ENCODE measurements at regions not wholly inside any gene's neighbourhood (a gene's known extent, or its start where the extent isn't known, plus 50 kb on each side); places are given as distances from the start of the nearest gene placed in this dataset.
A peak's percentile ranks its signal among the peaks of the same experiment; 100 is the strongest.
"Not testable (repeated sequence)": the region's sequence is repeated elsewhere in the genome, so short reads cannot be mapped to it uniquely, and the experiment has no call there.

DNA sequence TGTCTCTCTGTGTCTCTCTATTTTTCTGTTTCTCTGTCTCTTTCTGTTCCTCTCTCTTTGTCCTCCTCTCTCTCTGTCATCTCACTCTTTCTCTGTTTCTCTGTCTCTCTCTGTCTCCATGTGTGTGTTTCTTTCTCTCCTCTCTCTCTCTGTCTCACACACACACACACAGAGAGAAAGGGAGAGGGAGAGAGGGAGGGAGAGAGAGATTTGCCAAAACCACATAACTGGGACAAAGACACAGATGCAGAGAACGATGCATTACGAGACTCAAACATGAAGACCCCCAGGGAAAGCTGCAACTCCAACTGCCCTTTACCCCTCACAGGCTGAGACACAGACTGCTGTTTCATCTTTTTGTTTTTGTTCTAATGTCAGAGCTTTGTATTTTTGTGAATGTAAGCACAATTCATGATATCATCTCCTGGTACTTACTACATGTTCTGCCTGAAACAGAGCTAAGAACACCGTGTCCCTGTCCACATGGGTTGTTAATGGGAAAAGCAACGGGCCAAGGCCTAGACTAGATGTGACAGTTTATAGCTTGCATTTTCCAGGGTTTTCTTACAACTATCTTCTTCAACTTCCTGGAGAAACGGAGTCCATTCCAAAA, 177.1 kb upstream of the ARID1B start:
- DNase-seq, result no peak

DNA sequence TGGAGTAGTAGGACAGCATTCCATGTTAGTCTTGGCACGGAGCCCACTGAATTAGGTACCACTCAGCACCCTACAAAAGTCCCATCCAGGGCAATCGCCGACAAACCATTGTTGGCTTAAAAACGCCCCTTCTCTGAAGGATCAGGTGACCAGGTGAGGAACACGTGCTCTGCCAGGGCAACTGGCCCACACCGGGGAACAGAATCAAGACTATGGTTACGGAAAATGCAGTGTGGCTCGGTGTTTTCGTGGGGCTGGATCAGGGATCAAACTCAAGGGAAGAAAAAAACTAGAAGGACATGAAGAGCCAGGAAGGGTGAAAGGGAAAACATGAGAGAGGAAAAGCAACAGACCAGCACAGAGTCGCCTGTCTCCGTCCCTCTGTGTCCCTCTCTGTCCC, 177.8 kb upstream of the ARID1B start:
- no peak for DNase-seq

DNA sequence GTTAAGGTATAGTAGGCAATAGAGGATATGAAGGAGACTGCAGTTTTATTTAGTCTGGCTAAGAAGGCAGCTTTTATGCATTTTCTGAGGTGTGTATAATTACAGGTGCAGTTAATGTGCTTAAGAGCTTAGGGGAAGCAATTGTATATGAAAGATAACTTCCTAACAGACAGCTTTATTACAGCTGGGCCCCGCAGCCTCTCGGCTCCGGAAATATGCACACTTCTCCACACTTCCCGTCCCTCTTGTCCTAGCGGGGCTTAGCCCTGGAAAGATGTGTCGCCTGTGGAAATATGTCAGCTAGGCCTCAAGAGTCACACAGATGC, 178.4 kb upstream of the ARID1B start:
- DNase-seq, result no peak

DNA sequence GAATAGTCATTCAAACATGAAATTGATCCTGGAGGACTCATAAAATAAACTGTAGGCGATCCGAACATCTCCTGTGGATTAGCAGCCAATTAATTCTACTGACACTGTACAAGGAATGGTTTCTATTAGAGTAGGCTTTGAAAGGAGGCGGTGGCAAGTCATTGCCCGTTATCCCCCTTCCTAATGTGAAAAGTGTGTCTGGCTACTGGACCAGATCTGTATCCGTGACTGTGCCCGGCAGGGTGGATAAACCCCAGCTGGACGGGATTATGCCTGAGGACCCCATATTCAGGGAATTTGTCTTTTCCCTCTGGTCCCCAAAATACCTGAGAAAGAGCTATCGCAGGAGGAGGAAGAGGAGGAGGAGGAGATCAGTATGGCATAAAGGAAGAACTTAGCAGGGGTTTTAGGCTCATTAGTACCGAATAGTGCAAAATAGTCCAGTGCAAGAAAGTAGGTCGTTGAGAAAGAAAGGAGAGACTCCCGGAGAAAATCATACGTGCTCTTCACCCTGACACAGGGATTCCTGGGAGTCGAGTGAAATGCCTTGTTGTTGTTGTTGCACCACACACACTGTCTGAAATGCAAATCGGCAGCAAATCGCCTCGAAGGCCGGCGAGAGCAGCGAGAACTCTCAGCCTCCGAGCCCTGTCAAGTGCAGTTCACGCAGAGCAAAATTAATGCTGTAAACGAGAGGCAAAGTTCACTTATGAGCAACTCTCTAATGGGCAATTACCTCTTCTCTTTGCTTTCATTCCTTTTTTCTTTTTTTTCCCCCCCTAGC, 178.9 kb upstream of the ARID1B start:
- DNase-seq, result no peak

DNA sequence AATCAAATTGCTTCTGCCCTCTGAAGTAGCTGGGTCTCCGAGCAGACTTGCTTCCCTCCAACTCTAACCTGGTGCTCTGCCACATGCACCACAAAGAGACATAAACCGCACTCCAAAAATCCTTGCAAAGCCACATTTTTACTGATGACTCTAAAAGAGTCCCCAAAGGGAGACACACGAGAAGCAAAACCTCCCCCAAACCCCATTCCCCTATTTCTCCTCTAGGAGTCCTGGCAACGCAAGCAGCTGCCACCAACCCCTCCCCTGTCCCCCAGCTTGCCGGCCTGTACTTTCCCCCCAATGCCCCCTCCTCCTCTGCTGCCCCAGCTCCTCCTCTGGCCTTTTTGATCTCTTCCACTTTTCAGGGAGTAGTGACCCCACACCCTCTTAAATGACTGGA, 180.1 kb upstream of the ARID1B start:
- no peak for DNase-seq

DNA sequence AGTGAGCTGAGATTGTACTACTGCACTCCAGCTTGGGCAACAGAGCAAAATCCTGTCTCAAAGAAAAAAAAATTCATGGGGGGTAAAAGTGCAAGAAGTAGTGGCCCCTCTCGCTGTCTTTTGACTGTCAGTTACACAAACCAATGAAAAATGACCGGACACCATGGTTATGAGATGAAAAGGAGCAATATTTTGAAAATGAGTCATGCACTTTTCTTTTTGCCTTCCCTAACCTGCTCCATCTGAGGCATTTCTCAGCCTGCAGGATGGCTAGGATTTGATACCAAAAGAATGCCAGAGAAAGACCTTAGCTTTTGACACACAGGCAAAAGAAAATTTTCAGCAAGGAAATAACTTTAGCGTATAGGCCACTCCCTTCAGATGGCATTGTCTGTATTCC, 181.7 kb upstream of the ARID1B start:
- DNase-seq, result no peak

DNA sequence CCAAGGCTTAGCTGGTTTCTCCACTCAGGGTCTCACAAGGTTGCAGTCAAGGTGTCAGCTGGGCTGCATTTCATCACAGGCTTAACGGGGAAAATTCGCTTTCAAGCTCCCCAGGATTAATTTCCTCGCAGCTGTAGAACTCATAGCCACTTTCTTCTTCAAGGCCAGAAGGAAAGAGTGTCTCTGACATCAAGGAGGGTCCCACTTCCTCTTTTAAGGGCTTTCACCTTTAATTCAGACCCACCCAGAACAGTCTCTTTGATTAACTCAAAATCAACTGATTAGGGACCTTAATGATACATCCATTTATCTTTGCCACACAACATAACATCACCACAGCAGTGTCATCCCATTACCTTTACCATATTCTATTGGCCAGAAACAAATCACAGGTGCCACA, 183.3 kb upstream of the ARID1B start:
- DNase-seq, result no peak

DNA sequence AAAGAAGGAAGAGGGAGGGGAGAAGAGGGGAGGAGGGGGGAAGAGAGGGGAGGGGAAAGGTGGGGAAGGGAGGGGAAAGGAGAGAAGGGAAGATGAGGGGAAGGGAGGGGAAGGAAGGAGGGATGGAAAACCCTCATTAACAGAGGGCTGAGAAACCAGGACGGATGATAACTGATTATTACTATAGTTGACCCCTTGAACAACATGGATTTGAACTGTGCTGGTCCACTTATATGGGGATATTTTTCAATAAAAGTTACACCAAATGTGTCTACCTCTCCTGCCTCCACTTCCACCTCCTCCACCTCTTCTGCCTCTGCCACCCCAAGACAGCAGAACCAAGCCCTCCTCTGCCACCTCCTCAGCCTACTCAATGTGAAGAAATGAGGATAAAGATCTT, 184.1 kb upstream of the ARID1B start:
- DNase-seq, result no peak

DNA sequence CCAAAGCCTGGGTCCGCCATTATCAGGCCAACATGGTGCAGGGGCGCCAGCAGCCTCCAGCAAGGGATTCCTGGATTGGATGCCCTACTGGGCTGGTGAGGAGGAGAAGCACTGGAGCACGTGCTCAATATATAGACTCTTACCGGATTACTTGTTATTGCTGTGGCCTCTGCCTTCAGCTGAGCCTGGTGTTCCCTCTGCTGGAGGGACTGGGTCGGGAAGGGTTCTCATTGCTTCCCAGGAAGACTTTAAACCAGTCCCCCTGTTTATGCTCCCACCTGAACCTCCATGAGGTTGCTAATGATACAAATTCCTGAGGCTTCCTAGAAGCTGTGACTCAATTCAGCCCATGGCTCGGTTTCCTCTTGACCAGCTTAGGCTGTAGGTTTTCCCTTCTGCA, 186.7 kb upstream of the ARID1B start:
- no peak for DNase-seq

DNA sequence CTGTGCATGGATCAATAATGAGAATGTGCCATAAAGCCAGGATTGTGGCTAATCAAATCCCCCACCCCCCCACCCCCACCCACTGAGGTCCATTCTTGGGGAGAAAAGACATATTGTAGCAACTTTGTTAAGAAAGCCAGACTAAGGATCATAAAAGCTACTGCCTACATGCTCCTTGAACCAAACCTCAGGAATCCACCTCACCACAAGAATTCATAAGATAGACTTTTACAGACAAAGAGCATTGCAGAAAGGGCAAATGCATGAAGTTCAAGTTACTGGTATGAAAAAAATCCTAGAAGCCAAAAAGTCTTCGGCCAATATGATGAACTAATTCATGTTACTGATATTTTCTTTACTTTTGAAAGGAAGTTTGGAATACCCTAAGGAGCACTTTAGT, 187.9 kb upstream of the ARID1B start:
- DNase-seq, result no peak

DNA sequence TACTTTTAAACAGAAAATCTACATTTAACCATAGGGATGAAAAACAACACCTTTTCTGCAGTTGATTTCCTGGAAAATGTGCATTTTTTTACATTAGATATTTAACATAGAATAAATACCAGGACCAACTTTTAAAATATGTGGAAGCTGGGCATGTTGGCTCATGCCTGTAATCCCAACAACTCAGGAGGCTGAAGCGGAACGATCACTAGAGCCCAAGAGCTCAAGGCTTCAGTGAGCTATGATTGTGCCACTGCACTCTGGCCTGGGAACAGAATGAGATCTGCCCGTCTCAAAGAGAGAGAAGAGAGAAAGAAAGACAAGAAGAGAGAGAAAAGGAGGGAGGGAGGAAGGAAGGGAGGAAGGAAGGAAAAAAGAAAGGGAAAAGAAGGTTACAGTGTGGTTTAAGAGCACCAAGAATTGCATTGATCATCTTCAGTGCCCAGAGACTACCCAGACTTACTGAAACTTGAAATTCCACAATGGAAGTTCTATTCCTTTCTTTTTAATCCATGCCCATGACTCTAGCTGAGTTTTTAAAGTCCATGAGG, 189.4 kb upstream of the ARID1B start:
- DNase-seq, result no peak

DNA sequence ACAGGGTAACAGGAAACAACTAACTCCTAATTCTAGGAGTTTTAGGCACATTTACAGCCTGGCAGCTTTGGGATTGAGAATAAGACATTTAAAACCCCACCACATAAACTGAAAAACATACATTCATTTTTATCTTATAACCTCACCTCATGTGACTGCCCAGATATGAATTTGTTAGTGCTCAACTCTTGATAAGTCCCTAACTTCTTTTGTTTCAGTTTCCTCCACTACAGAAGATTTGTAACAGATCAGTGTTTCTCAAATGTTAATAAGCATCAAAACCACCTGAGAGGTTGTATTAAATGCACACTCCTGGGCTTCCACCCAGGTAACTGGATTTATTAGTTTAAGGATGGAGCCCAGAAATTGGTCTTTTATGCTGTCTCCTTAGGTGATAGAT, 190.1 kb upstream of the ARID1B start:
- no peak for DNase-seq

DNA sequence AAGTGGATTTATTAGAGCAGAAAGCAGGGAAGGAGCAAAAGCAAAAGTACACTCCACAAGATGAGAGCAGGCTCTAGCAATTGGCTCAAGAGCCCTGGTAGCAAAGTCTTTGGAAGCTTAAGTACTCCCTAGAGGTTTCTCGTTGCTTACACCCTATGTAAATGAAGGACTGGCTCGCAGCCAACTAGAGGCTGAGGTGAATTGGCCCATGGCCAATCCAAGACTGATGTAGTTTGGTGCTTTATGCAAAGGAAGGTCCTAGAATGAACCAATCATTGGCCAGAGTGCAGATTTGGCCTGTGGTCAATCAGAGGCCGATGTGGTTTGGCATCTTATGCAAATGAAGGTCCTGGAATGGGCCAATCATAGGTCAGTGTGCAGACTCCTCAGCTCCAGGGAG, 191.3 kb upstream of the ARID1B start:
- DNase-seq, result no peak

DNA sequence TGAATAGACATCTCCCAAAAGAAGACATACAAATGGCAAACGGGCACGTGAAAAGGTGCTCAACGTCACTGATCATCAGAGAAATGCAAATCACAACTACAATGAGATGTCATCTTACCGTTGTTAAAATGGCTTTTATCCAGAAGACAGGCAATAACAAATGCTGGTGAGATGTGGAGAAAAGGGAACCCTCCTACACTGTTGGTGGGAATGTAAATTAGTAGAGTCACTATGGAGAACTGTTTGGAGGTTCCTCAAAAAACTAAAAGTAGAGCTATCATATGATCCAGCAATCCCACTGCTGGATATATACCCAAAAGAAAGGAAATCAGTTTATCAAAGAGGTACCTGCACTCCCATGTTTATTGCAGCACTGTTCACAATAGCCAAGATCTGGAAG, 193.1 kb upstream of the ARID1B start:
- not testable (repeated sequence) for DNase-seq

DNA sequence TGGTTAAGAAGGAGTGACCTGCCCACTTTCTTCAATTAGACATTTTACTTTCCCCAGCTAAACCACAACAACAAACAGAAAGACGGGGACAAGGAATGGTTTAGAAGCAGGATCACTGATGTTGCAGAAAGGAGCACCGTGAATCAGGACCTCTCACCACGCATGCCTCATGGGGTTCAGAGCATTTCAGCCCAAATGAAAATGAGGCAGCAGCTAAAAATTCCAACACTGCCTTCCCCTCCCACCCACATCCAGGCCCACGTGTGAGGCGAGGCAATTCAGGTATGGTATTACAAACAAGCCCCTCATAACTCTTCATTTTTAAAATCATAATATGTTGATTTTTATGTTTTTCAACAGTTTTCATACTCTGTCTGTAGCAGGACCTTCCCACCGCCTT, 194.1 kb upstream of the ARID1B start:
- no peak for DNase-seq

DNA sequence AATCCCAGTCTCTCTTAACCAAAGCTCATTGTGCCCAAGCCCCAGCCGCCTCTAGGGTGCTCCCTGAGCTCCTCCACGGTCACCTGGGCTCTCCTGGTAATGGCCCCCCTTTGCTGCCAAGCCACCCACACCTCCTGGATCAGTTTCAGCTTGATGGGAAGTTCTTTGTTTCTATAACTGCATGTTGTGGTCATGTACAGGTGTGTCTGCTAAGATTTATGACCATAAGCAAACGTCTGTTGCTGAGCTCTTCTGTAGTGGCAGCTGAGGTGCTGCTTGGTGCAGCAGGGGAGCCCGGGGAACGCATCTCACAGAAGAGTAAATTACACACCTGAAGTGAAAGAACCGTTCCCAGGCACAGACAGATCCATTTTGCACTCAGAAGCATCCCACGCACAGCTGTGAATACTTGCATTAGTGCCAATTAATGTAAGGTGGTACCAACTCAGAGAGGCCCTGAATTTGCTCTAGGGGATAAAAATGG, 194.6 kb upstream of the ARID1B start:
- DNase-seq, result no peak

DNA sequence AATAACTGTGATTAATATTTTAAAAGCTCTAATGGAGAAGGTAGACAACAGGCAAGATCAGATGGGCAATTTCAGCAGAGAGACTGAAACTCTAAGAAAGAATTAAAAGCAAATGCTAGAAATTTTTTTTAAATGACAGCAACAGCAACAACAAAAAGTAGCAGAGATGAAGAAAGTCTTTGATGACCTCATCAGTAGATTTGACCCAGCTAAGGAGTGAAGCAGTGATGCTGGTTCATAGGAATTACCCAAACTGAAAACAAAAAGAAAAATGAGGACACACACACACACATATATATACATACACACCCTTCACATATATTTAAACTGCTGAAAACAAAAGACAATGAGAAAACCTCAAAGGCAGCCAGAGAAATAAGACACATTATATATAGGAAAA, 197.6 kb upstream of the ARID1B start:
- no peak for DNase-seq

DNA sequence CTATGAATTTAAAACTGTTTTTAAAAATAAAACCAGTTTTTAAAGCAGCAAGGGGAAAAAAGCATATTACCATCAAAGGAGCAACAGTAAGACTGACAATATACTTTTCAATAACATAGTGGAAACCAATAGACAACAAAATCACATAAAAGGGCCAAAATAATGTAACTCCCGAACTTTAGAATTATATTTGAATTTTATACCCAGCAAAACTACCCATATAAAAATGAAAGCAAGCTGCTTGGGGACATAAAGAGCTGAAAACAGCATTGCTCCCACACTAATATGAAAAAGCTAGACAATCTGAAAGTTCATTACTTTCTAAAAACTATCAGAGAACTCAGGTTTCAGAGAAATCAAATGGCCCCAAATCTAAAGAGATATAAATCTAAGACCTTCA, 199.4 kb upstream of the ARID1B start:
- no peak for DNase-seq

DNA sequence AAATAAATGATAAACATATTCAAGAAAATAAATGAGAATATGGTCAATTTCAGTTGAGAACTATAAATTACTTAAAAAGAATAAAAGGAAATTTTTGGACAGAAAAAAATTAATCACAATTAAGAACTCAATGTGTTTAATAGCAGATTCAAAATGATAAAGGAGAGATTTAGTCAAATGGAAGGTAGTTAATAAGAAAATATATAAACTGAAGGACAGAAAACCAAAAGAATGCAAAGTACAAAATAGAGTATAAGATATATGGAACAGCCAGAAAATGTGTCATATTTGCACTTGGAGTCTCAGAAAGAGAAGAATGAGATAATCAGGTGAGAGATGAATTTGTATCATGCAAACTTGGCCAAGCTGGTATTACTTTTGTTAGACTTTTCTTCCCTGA, 201.8 kb upstream of the ARID1B start:
- no peak for DNase-seq

DNA sequence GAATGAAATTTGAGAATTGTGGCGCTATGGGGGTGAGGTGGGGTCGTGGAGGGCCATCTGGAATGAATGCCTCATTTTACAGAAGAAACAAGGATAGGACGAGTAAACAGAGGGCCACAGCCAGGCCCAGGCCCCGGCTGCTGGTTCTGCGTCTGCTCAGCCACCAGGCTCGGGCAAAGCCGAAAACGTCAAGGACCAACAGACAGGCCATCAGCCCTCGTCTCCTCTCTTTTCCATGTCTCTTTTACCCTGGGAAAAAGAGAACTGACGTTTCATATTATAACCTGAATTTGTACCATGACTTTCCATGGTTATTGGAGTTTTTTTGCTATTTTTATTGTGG, 212.4 kb upstream of the ARID1B start:
- DNase-seq, result no peak

DNA sequence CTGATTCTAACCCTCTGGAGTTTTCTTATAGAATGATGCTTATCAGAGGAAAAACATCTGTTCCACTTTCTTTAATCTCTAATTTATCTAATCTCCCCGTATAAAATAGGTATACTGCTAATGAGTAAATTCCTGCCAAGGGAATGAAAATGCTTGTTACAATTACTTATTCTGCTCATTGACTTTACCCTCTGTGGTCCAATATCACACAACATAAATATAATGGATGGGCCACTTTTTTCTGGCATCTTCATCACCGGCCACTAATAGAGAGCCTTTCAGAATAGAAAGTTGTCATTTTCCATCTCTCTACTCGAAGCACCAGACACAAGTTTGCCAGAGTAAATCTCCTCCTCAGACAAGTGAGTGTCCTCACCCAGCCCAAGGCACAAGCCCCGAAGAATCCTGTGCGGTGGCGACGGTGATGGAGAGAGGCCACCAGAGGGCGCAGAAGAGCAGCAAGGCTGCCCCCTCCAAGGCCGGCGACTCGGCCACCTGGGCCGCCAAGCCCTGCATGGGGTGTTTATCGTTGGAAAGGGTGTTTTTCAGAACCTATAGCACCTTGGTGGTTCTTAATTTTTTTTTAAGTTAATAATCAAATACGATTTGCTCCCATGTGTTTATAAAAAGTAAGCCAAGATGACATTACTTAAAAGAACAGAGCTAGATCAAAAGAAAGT, 212.9 kb upstream of the ARID1B start:
- DNase-seq, result peak; percentile 20

DNA sequence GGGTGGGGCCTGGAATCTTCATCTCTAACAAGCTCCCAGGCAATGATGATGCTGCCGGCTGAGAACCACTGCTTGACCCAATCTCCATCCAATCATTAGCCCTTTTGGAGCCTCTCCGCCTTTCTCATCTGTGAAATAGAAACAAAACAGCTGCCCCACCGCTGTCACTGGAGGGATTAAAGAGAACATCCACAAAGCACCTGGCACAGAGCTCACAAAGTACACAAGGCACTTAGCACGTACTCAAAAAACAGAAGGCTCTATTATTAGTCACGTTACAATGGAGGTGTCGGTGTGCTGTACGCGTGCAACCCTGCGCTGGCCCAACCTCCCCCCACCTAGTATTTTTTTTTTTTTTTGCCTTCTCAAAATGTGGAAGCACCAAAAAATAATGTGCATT, 213.5 kb upstream of the ARID1B start:
- DNase-seq, result no peak

DNA sequence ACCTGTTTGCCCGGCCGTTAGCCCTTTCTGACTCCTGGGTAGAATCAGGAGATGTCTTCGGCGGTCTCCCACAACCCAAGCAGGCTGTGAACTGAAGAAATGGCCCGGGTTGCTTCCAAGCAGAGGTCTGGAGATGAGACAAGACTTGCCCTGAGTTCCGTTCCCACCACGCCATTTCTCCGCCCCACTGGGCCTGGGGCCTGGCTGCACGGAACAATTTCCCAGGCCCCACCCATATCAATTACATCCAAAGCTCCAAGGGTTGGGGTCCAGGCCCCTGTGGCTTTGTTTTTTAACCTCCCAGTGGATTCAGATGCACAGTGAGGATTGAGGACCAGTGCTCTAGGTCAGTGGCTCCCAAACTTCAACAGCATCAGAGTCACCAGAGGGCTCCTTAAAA, 214.5 kb upstream of the ARID1B start:
- DNase-seq, result no peak

DNA sequence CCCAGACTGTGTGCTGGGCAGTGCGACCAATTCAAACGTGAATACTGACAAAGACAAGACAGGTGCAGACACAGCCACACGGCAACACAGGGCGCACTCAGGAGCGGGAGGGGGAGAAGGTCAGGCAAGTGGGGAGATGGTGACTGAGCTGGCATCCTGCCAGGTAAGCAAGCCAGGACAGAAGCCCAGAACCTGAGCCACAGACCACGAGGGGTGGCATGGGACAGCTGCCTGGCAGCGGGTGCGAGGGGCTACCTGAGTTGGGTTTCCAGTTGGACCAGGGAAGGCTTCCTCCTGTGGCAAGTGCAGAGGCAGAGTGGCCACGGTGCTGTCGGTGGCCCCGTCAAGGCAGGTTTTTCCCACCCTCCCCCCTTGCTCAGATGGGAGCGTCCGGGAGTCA, 215.2 kb upstream of the ARID1B start:
- DNase-seq, result no peak
